D721Med (cell line): ENCODE measurements at regions not wholly inside any gene's neighbourhood (a gene's known extent, or its start where the extent isn't known, plus 50 kb on each side); places are given as distances from the start of the nearest gene placed in this dataset.

ENCODE experiments used
- DNase-seq: peaks from one replicate; pipeline ENCODE4 v3.0.0; 2011; ENCODE audit warnings: low spot score; ENCODE audit not compliant: insufficient read length
- FAIRE-seq: peaks from 2 replicates; lab custom pipeline; 2011; peaks lifted over from hg19 to GRCh38; lab: Jason Lieb, UNC
- TF ChIP-seq, protein P1 (sequence below): IDR thresholded peaks from 2 replicates; pipeline ENCODE4 v1.5.1; 2012; ENCODE audit warnings: mild to moderate bottlenecking, control low read depth; ENCODE audit not compliant: insufficient read depth; ENCODE audit errors: missing control alignments

DNA sequence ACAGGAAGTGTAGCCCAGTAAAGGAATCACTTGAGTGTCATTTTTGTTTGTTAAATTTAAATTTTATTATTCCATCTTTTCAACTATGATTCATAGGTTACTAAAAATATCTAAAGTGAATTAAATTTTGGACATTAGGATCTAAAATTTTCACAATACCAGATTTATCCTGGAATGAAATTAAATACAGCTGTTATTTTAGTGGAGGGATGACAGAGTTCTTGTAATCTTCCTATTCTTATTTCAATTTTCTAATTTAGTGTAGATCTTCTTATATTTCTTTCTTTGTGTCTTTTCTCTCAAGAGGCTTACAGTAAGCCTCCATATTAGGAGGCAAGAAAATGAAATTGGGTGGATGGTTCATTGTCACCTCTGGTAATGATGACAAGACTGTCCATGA lies 167.9 kb upstream of the TNC start:
- FAIRE-seq (no peak), DNase-seq (no peak)
- TF ChIP-seq, protein P1, sequence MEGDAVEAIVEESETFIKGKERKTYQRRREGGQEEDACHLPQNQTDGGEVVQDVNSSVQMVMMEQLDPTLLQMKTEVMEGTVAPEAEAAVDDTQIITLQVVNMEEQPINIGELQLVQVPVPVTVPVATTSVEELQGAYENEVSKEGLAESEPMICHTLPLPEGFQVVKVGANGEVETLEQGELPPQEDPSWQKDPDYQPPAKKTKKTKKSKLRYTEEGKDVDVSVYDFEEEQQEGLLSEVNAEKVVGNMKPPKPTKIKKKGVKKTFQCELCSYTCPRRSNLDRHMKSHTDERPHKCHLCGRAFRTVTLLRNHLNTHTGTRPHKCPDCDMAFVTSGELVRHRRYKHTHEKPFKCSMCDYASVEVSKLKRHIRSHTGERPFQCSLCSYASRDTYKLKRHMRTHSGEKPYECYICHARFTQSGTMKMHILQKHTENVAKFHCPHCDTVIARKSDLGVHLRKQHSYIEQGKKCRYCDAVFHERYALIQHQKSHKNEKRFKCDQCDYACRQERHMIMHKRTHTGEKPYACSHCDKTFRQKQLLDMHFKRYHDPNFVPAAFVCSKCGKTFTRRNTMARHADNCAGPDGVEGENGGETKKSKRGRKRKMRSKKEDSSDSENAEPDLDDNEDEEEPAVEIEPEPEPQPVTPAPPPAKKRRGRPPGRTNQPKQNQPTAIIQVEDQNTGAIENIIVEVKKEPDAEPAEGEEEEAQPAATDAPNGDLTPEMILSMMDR: no peak

DNA sequence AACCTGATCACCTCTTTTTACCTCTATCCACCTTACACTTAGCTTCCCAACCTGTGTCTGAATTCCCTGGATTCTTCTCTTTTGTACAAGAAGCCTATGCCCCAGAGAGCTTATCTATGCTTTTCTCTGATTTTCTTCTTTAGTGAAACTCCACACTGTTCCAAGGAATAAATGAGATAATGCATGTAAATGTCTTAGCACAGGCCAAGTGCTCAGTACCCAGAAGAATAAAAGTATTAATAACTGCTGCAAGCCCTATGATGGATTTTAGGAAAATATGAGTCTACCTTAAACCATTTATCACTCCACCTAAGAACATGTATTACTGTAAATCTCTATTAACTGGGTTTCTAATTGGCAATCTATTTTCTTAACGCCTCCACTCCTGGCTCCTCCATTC lies 168.5 kb upstream of the TNC start:
- DNase-seq: no peak
- TF ChIP-seq, protein P1: no peak
- FAIRE-seq: no peak

DNA sequence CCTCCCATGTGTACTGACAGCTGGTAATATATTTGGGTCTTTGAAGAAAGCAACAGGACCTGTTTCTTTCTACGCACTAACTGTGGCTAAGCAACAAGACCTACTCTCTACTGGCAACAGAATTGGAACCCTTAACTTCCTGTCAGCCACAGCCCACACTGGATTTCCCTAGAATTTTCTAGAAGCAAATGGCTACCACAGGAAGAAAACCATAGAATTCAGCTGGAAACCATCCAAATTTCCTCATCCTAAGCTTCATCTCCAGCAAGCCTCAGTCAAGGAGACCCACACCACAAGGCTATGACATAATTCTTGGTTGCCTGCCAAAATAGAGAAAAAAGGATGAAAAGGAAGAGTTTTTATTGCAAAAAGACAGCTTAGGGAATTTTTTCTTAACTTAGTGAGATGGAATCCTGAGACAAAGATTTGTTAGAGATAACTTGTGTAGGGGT lies 171.8 kb upstream of the TNC start:
- DNase-seq (no peak), FAIRE-seq (no peak)

DNA sequence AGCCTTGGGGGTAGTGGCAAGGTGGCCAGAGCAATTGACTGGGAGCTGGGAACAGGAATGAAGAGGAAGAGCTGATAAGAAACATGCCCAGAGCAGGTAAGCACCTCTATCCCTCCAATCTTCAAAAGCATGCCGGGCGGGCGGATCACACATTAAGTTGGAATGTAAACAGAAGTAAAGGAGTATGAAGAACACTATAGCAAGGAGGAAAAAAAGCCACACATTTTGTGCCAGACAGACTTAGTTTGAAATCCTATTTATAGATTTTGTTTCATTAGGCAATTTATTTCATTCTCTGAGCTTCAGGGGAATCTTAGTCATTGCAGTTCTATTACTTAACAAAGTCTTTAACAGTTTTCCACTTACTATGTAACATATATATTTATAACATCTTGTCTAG lies 173.9 kb upstream of the TNC start:
- FAIRE-seq (no peak), DNase-seq (no peak)
- TF ChIP-seq, protein P1: no peak

More for the DNA sequence above, 171.8 kb upstream of the TNC start:
- TF ChIP-seq, protein P1: no peak

DNA sequence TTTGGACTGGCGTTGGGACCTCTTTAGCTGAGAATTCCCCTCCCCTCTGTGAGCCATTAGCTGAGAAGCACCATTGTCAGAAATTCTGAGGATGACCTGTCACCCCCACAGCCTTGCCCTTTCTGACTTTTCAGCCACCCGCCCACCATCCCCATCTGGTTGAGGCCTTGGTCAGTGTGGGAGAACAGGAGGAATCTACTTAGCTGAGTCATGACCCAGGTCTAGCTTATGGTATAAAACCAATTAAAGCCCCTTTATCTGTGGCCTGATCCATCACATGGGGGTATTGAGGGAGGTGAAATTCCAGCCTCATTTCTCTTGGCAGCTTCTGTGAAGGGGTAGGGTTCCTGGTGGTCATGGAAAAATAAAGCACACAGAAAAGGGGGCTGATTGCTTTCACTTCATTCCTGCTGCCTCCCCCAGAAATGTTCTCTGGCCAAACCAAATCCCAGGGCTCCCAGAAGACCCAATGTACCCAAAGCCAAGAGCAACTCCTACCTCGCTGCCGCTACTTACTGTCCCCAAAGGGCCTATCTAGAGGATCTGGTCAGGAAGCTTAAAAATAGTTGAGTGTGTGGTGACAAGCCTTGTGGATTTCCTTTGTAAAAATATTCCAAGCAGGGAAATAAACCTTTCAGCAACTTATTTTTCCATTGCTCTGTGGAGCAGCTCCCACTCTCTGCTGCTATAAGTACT lies 174.8 kb upstream of the TNC start:
- no peak for DNase-seq
- TF ChIP-seq, protein P1: no peak
- no peak for FAIRE-seq

DNA sequence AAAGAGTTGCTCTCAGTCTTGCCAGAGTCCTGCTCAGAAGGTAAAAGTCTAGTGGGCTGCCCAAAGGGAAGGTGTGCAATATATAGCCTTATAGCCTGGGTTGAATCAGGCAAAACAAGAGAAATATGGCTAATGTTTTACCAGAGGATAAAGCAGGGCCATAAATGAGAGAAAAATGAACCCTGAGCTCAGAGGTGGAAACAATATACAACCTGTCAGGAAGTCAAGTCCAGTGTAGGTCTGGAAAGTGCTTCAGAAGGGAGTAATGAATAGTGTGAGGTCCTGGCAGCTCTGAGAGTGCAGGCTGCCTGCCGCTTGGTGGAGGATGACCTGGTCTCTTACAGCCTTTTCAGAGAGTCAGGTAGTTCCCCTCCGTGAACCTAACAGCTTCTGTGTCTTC lies 177.8 kb upstream of the TNC start:
- TF ChIP-seq, protein P1: no peak
- FAIRE-seq: no peak
- DNase-seq: no peak

DNA sequence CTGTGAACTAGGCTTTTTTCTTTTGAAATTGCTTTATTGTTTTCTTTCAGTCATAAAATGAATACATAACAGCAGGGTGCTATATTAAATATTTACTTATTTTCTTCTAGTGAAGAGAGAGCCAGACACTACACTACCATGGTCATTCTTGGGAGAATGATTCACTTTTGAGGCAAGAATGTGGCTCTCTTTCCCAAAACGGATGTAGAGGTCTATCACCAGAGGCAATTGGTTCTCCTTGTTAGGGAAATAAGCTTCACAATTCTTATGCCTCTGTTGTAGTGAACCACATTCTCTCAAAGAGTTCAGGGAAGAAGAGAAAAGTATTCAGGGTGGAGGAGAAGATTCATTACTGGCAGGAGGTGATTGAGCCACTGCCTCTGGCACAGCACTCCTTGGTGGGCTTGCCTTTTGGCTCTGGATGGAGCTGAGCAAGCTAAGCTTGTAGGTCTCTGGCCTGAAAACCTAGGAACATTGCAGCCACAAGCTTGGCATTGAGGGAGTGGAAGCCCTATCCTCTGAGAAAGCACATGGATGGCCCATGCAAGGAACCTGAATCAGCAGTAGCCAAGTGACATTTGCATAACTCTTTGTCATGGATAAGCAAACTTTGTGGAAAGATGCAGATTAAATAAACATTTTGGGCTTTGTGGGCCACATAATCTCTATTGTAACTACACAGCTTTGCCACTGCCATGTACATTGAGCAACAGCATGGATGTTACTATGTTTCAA lies 179.0 kb upstream of the TNC start:
- TF ChIP-seq, protein P1: no peak
- DNase-seq: no peak
- no peak for FAIRE-seq
